Prostate gland (tissue), 2 donors: ENCODE measurements at regions not wholly inside any gene's neighbourhood (a gene's known extent, or its start where the extent isn't known, plus 50 kb on each side); places are given as distances from the start of the nearest gene placed in this dataset.

Source experiments
- POLR2A ChIP-seq: fragments of 450-650 bp; IDR thresholded peaks from one replicate; pipeline ENCODE4 v1.6.1; 2016; ENCODE audit warnings: antibody characterized with exemption, mild to moderate bottlenecking
- TF ChIP-seq, protein P1 (sequence below), 4 experiments: fragments of 200-600 bp in 2 of 4; fragments of 450-650 bp in 2 of 4; sonication (generic) in 2 of 4; IDR thresholded peaks; 1 replicate in 3 of 4; 2 replicates in 1 of 4; pipeline ENCODE4 v1.5.1; 2016 to 2019; ENCODE audit warnings: antibody characterized with exemption in 4 of 4, mild to moderate bottlenecking in 2 of 4, moderate library complexity in 2 of 4

DNA sequence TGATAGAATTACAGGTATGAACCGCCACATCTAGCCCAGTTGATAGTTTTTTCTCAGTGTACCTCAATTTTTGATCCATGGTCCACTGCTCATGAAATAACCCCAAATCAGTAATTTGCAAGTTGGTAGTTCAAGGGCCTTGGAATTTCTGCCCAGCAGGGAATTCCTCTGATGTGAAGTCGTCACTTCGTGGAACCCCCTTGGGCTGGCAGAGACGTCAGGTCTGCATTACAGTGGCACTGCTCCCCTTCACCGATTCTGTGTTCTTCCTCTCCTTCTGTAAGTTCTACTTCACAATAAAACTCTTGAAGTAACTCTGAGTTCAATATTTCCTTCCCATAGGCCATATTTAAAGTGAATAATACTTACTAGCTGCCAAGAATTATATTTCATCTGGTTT lies 881.0 kb downstream of the OTOL1 start:
- TF ChIP-seq, protein P1, sequence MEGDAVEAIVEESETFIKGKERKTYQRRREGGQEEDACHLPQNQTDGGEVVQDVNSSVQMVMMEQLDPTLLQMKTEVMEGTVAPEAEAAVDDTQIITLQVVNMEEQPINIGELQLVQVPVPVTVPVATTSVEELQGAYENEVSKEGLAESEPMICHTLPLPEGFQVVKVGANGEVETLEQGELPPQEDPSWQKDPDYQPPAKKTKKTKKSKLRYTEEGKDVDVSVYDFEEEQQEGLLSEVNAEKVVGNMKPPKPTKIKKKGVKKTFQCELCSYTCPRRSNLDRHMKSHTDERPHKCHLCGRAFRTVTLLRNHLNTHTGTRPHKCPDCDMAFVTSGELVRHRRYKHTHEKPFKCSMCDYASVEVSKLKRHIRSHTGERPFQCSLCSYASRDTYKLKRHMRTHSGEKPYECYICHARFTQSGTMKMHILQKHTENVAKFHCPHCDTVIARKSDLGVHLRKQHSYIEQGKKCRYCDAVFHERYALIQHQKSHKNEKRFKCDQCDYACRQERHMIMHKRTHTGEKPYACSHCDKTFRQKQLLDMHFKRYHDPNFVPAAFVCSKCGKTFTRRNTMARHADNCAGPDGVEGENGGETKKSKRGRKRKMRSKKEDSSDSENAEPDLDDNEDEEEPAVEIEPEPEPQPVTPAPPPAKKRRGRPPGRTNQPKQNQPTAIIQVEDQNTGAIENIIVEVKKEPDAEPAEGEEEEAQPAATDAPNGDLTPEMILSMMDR (IDR thresholded peaks at IDR 0.05): no peak
- no peak for TF ChIP-seq POLR2A
